Keratinocyte (primary cell): ENCODE measurements at regions not wholly inside any gene's neighbourhood (a gene's known extent, or its start where the extent isn't known, plus 50 kb on each side); places are given as distances from the start of the nearest gene placed in this dataset.

ENCODE experiments used
- DNase-seq: peaks from one replicate; pipeline ENCODE4 v3.0.0-alpha.2; 2011; ENCODE audit warnings: low read depth, missing footprints, low spot score
- FAIRE-seq: peaks from 2 replicates; lab custom pipeline; 2011; peaks lifted over from hg19 to GRCh38; lab: Jason Lieb, UNC
- H2AFZ ChIP-seq: 2 replicates; pipeline ENCODE4 v1.6.0; 2012; ENCODE audit warnings: low read length, control low read depth, inconsistent platforms; ENCODE audit not compliant: control insufficient read depth
- H3K27ac ChIP-seq: 2 replicates; pipeline ENCODE4 v1.5.1; 2011; ENCODE audit warnings: low read length; ENCODE audit not compliant: control insufficient read depth, insufficient read depth
- H3K27me3 ChIP-seq: 3 replicates; pipeline ENCODE4 v1.6.0; 2011; ENCODE audit warnings: low read length; ENCODE audit not compliant: control insufficient read depth, insufficient read depth; ENCODE audit errors: extremely low read depth
- H3K36me3 ChIP-seq, 2 experiments: 2 replicates in 1 of 2; 3 replicates in 1 of 2; pipeline ENCODE4 v1.5.1; 2011; ENCODE audit warnings: low read length in 2 of 2, mild to moderate bottlenecking in 1 of 2; ENCODE audit not compliant: control insufficient read depth in 2 of 2, insufficient read depth in 2 of 2; ENCODE audit errors: extremely low read depth in 1 of 2
- H3K4me1 ChIP-seq: 3 replicates; pipeline ENCODE4 v1.5.1; 2011; ENCODE audit warnings: low read length; ENCODE audit not compliant: control insufficient read depth, insufficient read depth; ENCODE audit errors: extremely low read depth
- H3K4me2 ChIP-seq: 3 replicates; pipeline ENCODE4 v1.6.0; 2011; ENCODE audit warnings: low read depth, low read length; ENCODE audit not compliant: control insufficient read depth, insufficient read depth; ENCODE audit errors: extremely low read depth
- H3K4me3 ChIP-seq, 3 experiments: fragments of 200-600 bp in 1 of 3; sonication (generic) in 1 of 3; 2 replicates in 2 of 3; 3 replicates in 1 of 3; pipeline ENCODE4 v1.5.1; 2011 to 2016; ENCODE audit warnings: low read length in 3 of 3, mild to moderate bottlenecking in 3 of 3, control low read depth in 2 of 3, inconsistent platforms in 1 of 3, low read depth in 1 of 3, mixed read lengths in 1 of 3, mixed run types in 1 of 3, moderate library complexity in 1 of 3; ENCODE audit not compliant: control insufficient read depth in 2 of 3, insufficient read depth in 2 of 3; ENCODE audit errors: extremely low read depth in 1 of 3
- H3K79me2 ChIP-seq: 2 replicates; pipeline ENCODE4 v1.6.0; 2012; ENCODE audit warnings: low read length; ENCODE audit not compliant: control insufficient read depth, insufficient read depth
- H3K9ac ChIP-seq: 3 replicates; pipeline ENCODE4 v1.6.0; 2011; ENCODE audit warnings: low read length; ENCODE audit not compliant: control insufficient read depth, insufficient read depth; ENCODE audit errors: extremely low read depth
- H3K9me1 ChIP-seq: 3 replicates; pipeline ENCODE4 v1.6.0; 2011; ENCODE audit warnings: low read length; ENCODE audit not compliant: control insufficient read depth, insufficient read depth; ENCODE audit errors: extremely low read depth
- H3K9me3 ChIP-seq: 2 replicates; pipeline ENCODE4 v1.5.1; 2012; ENCODE audit warnings: low read depth, low read length; ENCODE audit not compliant: control insufficient read depth
- H4K20me1 ChIP-seq: 3 replicates; pipeline ENCODE4 v1.6.0; 2011; ENCODE audit warnings: low read length; ENCODE audit not compliant: control insufficient read depth, insufficient read depth; ENCODE audit errors: extremely low read depth
- EZH2 ChIP-seq: IDR thresholded peaks from one replicate; pipeline ENCODE4 v1.6.1; 2012; ENCODE audit warnings: inconsistent platforms, mild to moderate bottlenecking, low read length, moderate library complexity
- dilution Hi-C: fragments of 300-500 bp; cut with MboI; formaldehyde crosslinking; loops from one replicate; pipeline ENCODE4 v1.7.0; 2020; ENCODE audit warnings: low sequenced_read_pairs; ENCODE audit not compliant: extremely low pct_ligation_motif_present
- TF ChIP-seq, protein P1 (sequence below), 3 experiments: IDR thresholded peaks in 1 of 3; conservative IDR thresholded peaks in 1 of 3; optimal IDR thresholded peaks in 1 of 3; 2 replicates in 2 of 3; 3 replicates in 1 of 3; pipeline versions ENCODE3 to v1.5.1; 2011; ENCODE audit warnings: low read length in 3 of 3, mild to moderate bottlenecking in 3 of 3, moderate library complexity in 2 of 3, control low read depth in 1 of 3, inconsistent platforms in 1 of 3; ENCODE audit not compliant: insufficient read depth in 2 of 3; ENCODE audit errors: extremely low read depth in 1 of 3

DNA sequence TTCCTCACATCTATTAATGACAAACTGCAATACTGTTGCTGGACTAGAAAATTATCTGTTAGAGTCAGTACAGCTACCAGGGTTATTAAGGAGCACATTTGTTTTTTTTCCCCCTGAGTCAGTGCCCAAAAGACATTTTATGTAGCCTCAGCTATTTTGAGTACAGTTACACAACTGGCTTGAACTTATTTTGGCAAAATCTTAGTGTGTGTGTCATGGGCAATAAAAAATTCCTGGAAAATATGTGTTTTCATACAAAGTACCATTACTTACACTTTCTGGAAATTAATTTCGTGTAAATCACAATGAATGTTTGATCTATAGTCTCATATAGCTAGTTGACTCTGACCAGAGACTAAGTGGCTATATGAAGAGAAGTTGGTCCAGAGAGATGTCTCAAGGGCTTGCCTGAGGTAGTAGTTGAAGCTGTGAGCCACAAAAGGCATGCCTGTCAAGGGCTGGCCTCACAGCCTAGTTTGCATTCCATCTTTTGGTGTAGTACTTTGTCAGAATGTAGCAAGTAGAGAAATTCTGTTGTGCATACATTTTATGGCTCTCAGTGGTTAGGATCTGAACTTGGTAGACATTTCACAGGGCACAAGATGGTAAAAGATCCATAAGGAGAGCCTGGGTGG lies 283.4 kb downstream of the MTX2 start:
- Histone ChIP-seq H3K27me3 (peaks cover 4% of the 10 kb centered on the region), H3K9ac (no peak overlapping the region), H3K4me2 (no peak overlapping the region), H3K27ac (no peak overlapping the region), H3K79me2 (no peaks in the 10 kb centered on the region), H3K9me1 (no peaks in the 10 kb centered on the region), H3K36me3 (no peaks in the 10 kb centered on the region), H3K9me3 (no peaks in the 10 kb centered on the region), H3K4me3 (no peak overlapping the region), H3K4me1 (peaks cover 4% of the 10 kb centered on the region), H2AFZ (no peak overlapping the region), H4K20me1 (no peaks in the 10 kb centered on the region)
- dilution Hi-C loops = no loop called here
- TF ChIP-seq, protein P1, sequence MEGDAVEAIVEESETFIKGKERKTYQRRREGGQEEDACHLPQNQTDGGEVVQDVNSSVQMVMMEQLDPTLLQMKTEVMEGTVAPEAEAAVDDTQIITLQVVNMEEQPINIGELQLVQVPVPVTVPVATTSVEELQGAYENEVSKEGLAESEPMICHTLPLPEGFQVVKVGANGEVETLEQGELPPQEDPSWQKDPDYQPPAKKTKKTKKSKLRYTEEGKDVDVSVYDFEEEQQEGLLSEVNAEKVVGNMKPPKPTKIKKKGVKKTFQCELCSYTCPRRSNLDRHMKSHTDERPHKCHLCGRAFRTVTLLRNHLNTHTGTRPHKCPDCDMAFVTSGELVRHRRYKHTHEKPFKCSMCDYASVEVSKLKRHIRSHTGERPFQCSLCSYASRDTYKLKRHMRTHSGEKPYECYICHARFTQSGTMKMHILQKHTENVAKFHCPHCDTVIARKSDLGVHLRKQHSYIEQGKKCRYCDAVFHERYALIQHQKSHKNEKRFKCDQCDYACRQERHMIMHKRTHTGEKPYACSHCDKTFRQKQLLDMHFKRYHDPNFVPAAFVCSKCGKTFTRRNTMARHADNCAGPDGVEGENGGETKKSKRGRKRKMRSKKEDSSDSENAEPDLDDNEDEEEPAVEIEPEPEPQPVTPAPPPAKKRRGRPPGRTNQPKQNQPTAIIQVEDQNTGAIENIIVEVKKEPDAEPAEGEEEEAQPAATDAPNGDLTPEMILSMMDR (optimal IDR thresholded peaks at IDR 0.05 in 1 of 3, IDR thresholded peaks at IDR 0.05 in 1 of 3, conservative IDR thresholded peaks at IDR 0.05 in 1 of 3; ENCODE audit: extremely low read depth in 1 of 3, insufficient read depth in 2 of 3, low read length in 3 of 3) = no peak
- no peak for TF ChIP-seq EZH2
- FAIRE-seq (no peak), DNase-seq (no peak)

DNA sequence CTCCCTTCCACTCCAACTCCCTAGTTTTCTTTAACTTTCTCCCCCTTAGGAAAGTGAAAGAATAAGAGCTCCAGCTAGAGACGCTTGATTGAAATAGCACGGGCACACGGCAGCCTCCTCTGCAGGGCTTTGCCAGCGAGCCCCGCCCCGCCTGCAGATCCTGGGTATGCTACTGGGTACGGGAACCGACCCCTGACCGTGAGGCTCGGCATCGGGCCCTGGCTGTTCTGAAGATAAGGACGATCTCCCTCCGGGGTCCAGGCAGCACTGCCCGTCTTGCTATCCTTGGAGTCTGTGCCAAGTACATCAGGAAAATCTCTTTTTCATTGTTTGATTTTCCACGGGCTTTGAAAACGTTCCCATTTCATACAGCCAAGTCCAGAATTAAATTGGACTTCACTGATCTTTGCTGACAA lies 284.5 kb downstream of the MTX2 start:
- no peaks in the 10 kb centered on the region for H4K20me1 ChIP-seq
- H2AFZ ChIP-seq = peak overlapping the region; percentile 92
- no peak overlapping the region for H3K27ac ChIP-seq
- peak overlapping the region; percentile 45 for H3K9ac ChIP-seq
- H3K4me3 ChIP-seq = peak overlapping the region; percentile 30 to 77 (median 64)
- no peak for DNase-seq
- peak overlapping the region; percentile 98 for H3K4me2 ChIP-seq
- H3K79me2 ChIP-seq = no peaks in the 10 kb centered on the region
- dilution Hi-C loops = no loop called here
- H3K9me3 ChIP-seq = no peaks in the 10 kb centered on the region
- TF ChIP-seq, protein P1 (optimal IDR thresholded peaks at IDR 0.05 in 1 of 3, IDR thresholded peaks at IDR 0.05 in 1 of 3, conservative IDR thresholded peaks at IDR 0.05 in 1 of 3; ENCODE audit: extremely low read depth in 1 of 3, insufficient read depth in 2 of 3, low read length in 3 of 3) = peak in 2 of 3 experiments; percentile 13 to 48
- TF ChIP-seq EZH2 = no peak
- H3K4me1 ChIP-seq = peaks cover 4% of the 10 kb centered on the region
- no peaks in the 10 kb centered on the region for H3K27me3 ChIP-seq
- H3K36me3 ChIP-seq = no peaks in the 10 kb centered on the region
- peak; percentile 53 for FAIRE-seq
- no peaks in the 10 kb centered on the region for H3K9me1 ChIP-seq
